ENCODE measurements at regions not wholly inside any gene's neighbourhood (a gene's known extent, or its start where the extent isn't known, plus 50 kb on each side); places are given as distances from the start of the nearest gene placed in this dataset.

GRCh38 chr4:96504386-96504785 is 664.5 kb downstream of the PDHA2 start:
- ChIA-PET POLR2A (no interaction called here), CTCF (no interaction called here)
- no peaks in the 10 kb centered on the region for H3K36me3 ChIP-seq (ENCODE audit: control insufficient read depth, insufficient read depth, low read length)
- TF ChIP-seq CTCF (IDR thresholded peaks at IDR 0.05; ENCODE audit: insufficient read depth in 1 of 2, low read depth in 1 of 2, low read length in 1 of 2, severe bottlenecking in 1 of 2, unreplicated experiment in 1 of 2) = no peak
- H3K27me3 ChIP-seq (replicated peaks; ENCODE audit: control insufficient read depth, insufficient read depth, low read length) = no peaks in the 10 kb centered on the region
- intact Hi-C loops (cut with micrococcal nuclease; ENCODE audit: unreplicated experiment) = no loop called here
- H3K27ac Mint-ChIP-seq (ENCODE audit: unreplicated experiment) = no peak overlapping the region
- no peaks in the 10 kb centered on the region for H3K9me3 Mint-ChIP-seq (ENCODE audit: unreplicated experiment)
- BruUV-seq (replicated peaks) = no TSS peak
- H3K4me1 ChIP-seq = no peaks in the 10 kb centered on the region
- H3K36me3 Mint-ChIP-seq (ENCODE audit: insufficient read depth, unreplicated experiment) = no peaks in the 10 kb centered on the region
- no peak overlapping the region for H3K4me3 Mint-ChIP-seq (ENCODE audit: unreplicated experiment)
- DNase-seq = no peak
- H3K4me3 ChIP-seq (ENCODE audit: low read depth, low read length) = no peak overlapping the region
- no peaks in the 10 kb centered on the region for H3K9me3 ChIP-seq
- no peaks in the 10 kb centered on the region for H3K4me1 Mint-ChIP-seq (ENCODE audit: low read depth, unreplicated experiment)
- no peaks in the 10 kb centered on the region for H3K27me3 Mint-ChIP-seq (ENCODE audit: insufficient read depth, unreplicated experiment)

DNA sequence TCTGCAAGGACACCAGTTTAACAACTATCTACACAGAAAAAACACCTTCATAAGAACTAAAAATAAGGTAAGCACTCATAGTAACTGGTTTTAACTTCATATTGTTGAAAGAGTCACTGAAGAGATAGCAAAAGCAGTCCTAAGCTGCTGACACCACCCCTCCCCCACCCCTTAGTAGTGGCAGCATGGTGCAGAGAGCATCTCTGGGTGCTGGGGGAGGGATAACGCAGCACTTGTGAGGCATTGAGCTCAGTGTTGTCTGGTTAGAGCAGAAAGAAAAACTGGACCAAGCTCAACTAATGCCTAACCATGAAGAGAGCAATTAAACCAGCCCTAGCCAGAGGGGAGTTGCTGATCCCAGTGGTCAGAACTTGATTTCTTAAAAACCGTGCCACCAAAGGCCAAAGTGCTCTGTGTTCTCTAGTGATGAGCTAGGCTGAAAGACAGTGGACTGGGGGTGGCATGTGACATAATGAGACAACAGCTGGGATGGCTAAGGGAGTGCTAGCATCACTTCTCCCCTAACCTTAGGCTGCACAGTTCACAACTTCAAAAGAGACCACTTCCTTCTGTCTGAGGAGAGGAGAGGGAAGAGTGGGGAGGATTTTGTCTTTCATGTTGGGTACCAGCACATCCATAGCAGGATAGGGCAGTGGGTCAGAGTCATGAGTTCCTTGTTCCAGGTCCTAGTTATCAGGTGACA is 669.3 kb downstream of the PDHA2 start:
- Histone ChIP-seq H3K4me1 (no peaks in the 10 kb centered on the region), H3K36me3 (ENCODE audit: control insufficient read depth, insufficient read depth, low read length) (no peaks in the 10 kb centered on the region), H3K27me3 (replicated peaks; ENCODE audit: control insufficient read depth, insufficient read depth, low read length) (no peaks in the 10 kb centered on the region), H3K9me3 (no peaks in the 10 kb centered on the region), H3K4me3 (ENCODE audit: low read depth, low read length) (no peak overlapping the region)
- no TSS peak for BruUV-seq (replicated peaks)
- no peak overlapping the region for H3K4me3 Mint-ChIP-seq (ENCODE audit: unreplicated experiment)
- no peak for DNase-seq
- no peaks in the 10 kb centered on the region for H3K36me3 Mint-ChIP-seq (ENCODE audit: insufficient read depth, unreplicated experiment)
- no peaks in the 10 kb centered on the region for H3K4me1 Mint-ChIP-seq (ENCODE audit: low read depth, unreplicated experiment)
- intact Hi-C loops (cut with micrococcal nuclease; ENCODE audit: unreplicated experiment) = no loop called here
- no peak overlapping the region for H3K27ac Mint-ChIP-seq (ENCODE audit: unreplicated experiment)
- TF ChIP-seq CTCF (IDR thresholded peaks at IDR 0.05; ENCODE audit: insufficient read depth in 1 of 2, low read depth in 1 of 2, low read length in 1 of 2, severe bottlenecking in 1 of 2, unreplicated experiment in 1 of 2) = no peak
- ChIA-PET CTCF (no interaction called here), POLR2A (no interaction called here)
- H3K27me3 Mint-ChIP-seq (ENCODE audit: insufficient read depth, unreplicated experiment) = peaks cover 2% of the 10 kb centered on the region
- peaks cover 21% of the 10 kb centered on the region for H3K9me3 Mint-ChIP-seq (ENCODE audit: unreplicated experiment)

DNA sequence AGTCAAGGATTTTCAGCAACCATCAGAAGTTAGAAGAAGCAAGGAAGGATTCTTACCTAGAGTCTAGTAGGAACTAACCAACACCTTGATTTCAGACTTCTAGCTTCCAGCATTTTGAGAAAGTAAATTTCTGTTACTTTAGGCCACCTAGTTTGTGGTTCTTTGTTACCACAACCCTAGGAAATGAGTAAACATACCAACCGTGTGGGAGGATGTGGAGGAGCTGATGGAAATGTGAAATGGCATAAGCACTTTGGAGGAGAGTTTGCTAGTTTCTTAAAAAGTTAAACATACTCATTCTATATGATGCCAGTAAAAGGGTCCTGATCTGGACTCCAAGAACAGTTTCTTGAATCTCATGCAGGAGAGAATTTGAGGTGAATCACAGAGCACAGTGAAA is 679.4 kb downstream of the PDHA2 start:
- H3K4me3 Mint-ChIP-seq (ENCODE audit: unreplicated experiment) = no peak overlapping the region

More for the DNA sequence above, 679.4 kb downstream of the PDHA2 start:
- CTCF ChIA-PET = no interaction called here
- Mint-ChIP-seq H3K27me3 (ENCODE audit: insufficient read depth, unreplicated experiment) (no peaks in the 10 kb centered on the region), H3K4me1 (ENCODE audit: low read depth, unreplicated experiment) (peaks cover 16% of the 10 kb centered on the region), H3K27ac (ENCODE audit: unreplicated experiment) (no peak overlapping the region), H3K36me3 (ENCODE audit: insufficient read depth, unreplicated experiment) (no peaks in the 10 kb centered on the region), H3K9me3 (ENCODE audit: unreplicated experiment) (no peaks in the 10 kb centered on the region)
- Histone ChIP-seq H3K27me3 (replicated peaks; ENCODE audit: control insufficient read depth, insufficient read depth, low read length) (no peaks in the 10 kb centered on the region), H3K4me3 (ENCODE audit: low read depth, low read length) (no peak overlapping the region), H3K9me3 (no peaks in the 10 kb centered on the region), H3K4me1 (peaks cover 10% of the 10 kb centered on the region), H3K36me3 (ENCODE audit: control insufficient read depth, insufficient read depth, low read length) (no peaks in the 10 kb centered on the region)
- intact Hi-C loops (cut with micrococcal nuclease; ENCODE audit: unreplicated experiment) = no loop called here
- POLR2A ChIA-PET = no interaction called here
- no peak for DNase-seq
- no TSS peak for BruUV-seq (replicated peaks)
- TF ChIP-seq CTCF (IDR thresholded peaks at IDR 0.05; ENCODE audit: insufficient read depth in 1 of 2, low read depth in 1 of 2, low read length in 1 of 2, severe bottlenecking in 1 of 2, unreplicated experiment in 1 of 2) = no peak
